Activated B cell treated with CpG ODN at 0.5 μM for 24 hours (primary cell): ENCODE measurements at regions not wholly inside any gene's neighbourhood (a gene's known extent, or its start where the extent isn't known, plus 50 kb on each side); places are given as distances from the start of the nearest gene placed in this dataset.

Experiments
- ATAC-seq: fragments of 200-7000 bp; cut with Tn5 transposase; one replicate; pipeline ENCODE4 v1.10.0; 2021; ENCODE audit warnings: low read depth, mild to moderate bottlenecking, moderate library complexity
- CTCF ChIA-PET: fragments of 350-600 bp; sonication (Branson Sonifier 250); formaldehyde crosslinking; loops from one replicate; lab custom pipeline; 2021; ENCODE audit warnings: antibody characterized with exemption; lab: Charles Lee
- POLR2A ChIA-PET: fragments of 350-600 bp; sonication (Branson Sonifier 250); formaldehyde crosslinking; loops from one replicate; lab custom pipeline; 2021; ENCODE audit warnings: antibody characterized with exemption; lab: Charles Lee
- DNase-seq: peaks from one replicate; pipeline ENCODE4 v3.0.0; 2022
- H3K27ac Mint-ChIP-seq: one replicate; pipeline ENCODE4 v1.8.0; 2020; ENCODE audit warnings: mixed read lengths
- H3K27me3 Mint-ChIP-seq: one replicate; pipeline ENCODE4 v1.8.0; 2021; ENCODE audit warnings: mixed read lengths
- H3K36me3 Mint-ChIP-seq: one replicate; pipeline ENCODE4 v1.8.0; 2021; ENCODE audit warnings: low read depth, mixed read lengths
- H3K4me1 Mint-ChIP-seq: one replicate; pipeline ENCODE4 v1.8.0; 2021; ENCODE audit warnings: mixed read lengths
- H3K4me3 Mint-ChIP-seq: one replicate; pipeline ENCODE4 v1.8.0; 2020; ENCODE audit warnings: mild to moderate bottlenecking, mixed read lengths
- H3K9me3 Mint-ChIP-seq: one replicate; pipeline ENCODE4 v1.8.0; 2020; ENCODE audit warnings: mixed read lengths
- CTCF ChIP-seq: fragments of 200-600 bp; IDR thresholded peaks from one replicate; pipeline ENCODE4 v1.8.0; 2022; ENCODE audit warnings: antibody characterized with exemption, mild to moderate bottlenecking
- intact Hi-C: fragments of 100-400 bp; cut with micrococcal nuclease; formaldehyde crosslinking; loops from one replicate; pipeline ENCODE4 v1.15.1; 2024

GRCh38 chr2:52571380-52572347, 1195.9 kb upstream of the CHAC2 start:
- Mint-ChIP-seq H3K4me1 (no peaks in the 10 kb centered on the region), H3K4me3 (no peak overlapping the region), H3K27me3 (no peaks in the 10 kb centered on the region), H3K36me3 (no peaks in the 10 kb centered on the region), H3K27ac (no peak overlapping the region), H3K9me3 (peaks cover 7% of the 10 kb centered on the region)
- ChIA-PET POLR2A (no interaction called here), CTCF (no interaction called here)
- no peak for TF ChIP-seq CTCF
- DNase-seq (no peak), ATAC-seq (no peak)
- intact Hi-C loops = no loop called here

GRCh38 chr2:52570716-52571115, 1196.9 kb upstream of the CHAC2 start:
- no peak overlapping the region for H3K27ac Mint-ChIP-seq
- intact Hi-C loops = no loop called here
- ATAC-seq (no peak), DNase-seq (no peak)
- no peak overlapping the region for H3K4me3 Mint-ChIP-seq
- ChIA-PET CTCF (no interaction called here), POLR2A (no interaction called here)
- no peaks in the 10 kb centered on the region for H3K4me1 Mint-ChIP-seq
- H3K36me3 Mint-ChIP-seq = no peaks in the 10 kb centered on the region
- H3K9me3 Mint-ChIP-seq = peaks cover 7% of the 10 kb centered on the region
- no peak for TF ChIP-seq CTCF
- no peaks in the 10 kb centered on the region for H3K27me3 Mint-ChIP-seq

- no peaks in the 10 kb centered on the region for H3K27me3 Mint-ChIP-seq
- H3K27ac Mint-ChIP-seq = no peak overlapping the region
- no peak for TF ChIP-seq CTCF
- H3K4me3 Mint-ChIP-seq = no peak overlapping the region
- no peaks in the 10 kb centered on the region for H3K4me1 Mint-ChIP-seq
- no peaks in the 10 kb centered on the region for H3K36me3 Mint-ChIP-seq
- POLR2A ChIA-PET = no interaction called here
- CTCF ChIA-PET = no interaction called here
- peaks cover 4% of the 10 kb centered on the region for H3K9me3 Mint-ChIP-seq
- ATAC-seq = no peak
- no peak for DNase-seq
- intact Hi-C loops = no loop called here
Observed at GRCh38 chr2:52563151-52563550, 1204.5 kb upstream of the CHAC2 start.

GRCh38 chr2:52558265-52558664, 1209.3 kb upstream of the CHAC2 start:
- Mint-ChIP-seq H3K27me3 (no peaks in the 10 kb centered on the region), H3K36me3 (no peaks in the 10 kb centered on the region), H3K27ac (no peak overlapping the region), H3K4me3 (no peak overlapping the region), H3K4me1 (no peaks in the 10 kb centered on the region), H3K9me3 (peaks cover 5% of the 10 kb centered on the region)
- no peak for TF ChIP-seq CTCF
- intact Hi-C loops = no loop called here
- ATAC-seq = no peak
- no peak for DNase-seq
- CTCF ChIA-PET = no interaction called here
- POLR2A ChIA-PET = no interaction called here

- CTCF ChIA-PET = no interaction called here
- intact Hi-C loops = no loop called here
Observed at GRCh38 chr2:52542297-52542696, 1225.3 kb upstream of the CHAC2 start.

More at GRCh38 chr2:52542297-52542696, 1225.3 kb upstream of the CHAC2 start:
- Mint-ChIP-seq H3K36me3 (no peaks in the 10 kb centered on the region), H3K9me3 (peaks cover 10% of the 10 kb centered on the region), H3K27me3 (no peaks in the 10 kb centered on the region), H3K4me1 (no peaks in the 10 kb centered on the region), H3K4me3 (no peak overlapping the region), H3K27ac (no peak overlapping the region)
- TF ChIP-seq CTCF = no peak
- ATAC-seq (no peak), DNase-seq (no peak)
- POLR2A ChIA-PET = no interaction called here
